ENCODE measurements at regions not wholly inside any gene's neighbourhood (a gene's known extent, or its start where the extent isn't known, plus 50 kb on each side); places are given as distances from the start of the nearest gene placed in this dataset.

GRCh38 chr3:157868196-157868595 is 238.0 kb downstream of the SHOX2 start:
- no TSS peak for BruUV-seq (replicated peaks)
- in situ Hi-C loops (cut with MboI): loop anchor here (25.0 kb wide), 1 partner anchor 444 kb away; no protein-coding TSS in a partner anchor
- FAIRE-seq: no peak

More at GRCh38 chr3:157868196-157868595, 238.0 kb downstream of the SHOX2 start:
- Histone ChIP-seq H3K9me1 (ENCODE audit: control insufficient read depth, insufficient read depth, low read length) (no peaks in the 10 kb centered on the region), H4K20me1 (replicated peaks; ENCODE audit: control insufficient read depth, insufficient read depth, low read length) (no peaks in the 10 kb centered on the region), H3K27me3 (ENCODE audit: control insufficient read depth in 2 of 2, insufficient read depth in 2 of 2, low read length in 2 of 2) (no peaks in the 10 kb centered on the region), H3K9ac (ENCODE audit: insufficient read depth in 1 of 2, low read depth in 2 of 2, low read length in 2 of 2) (no peak overlapping the region), H3K36me3 (ENCODE audit: control insufficient read depth, insufficient read depth, low read length) (no peaks in the 10 kb centered on the region), H3K4me3 (no peak overlapping the region), H3K27ac (ENCODE audit: extremely low read depth, low read depth, low read length) (no peak overlapping the region), H3K79me2 (ENCODE audit: control insufficient read depth, insufficient read depth, low read length) (no peaks in the 10 kb centered on the region), H3K9me3 (replicated peaks; ENCODE audit: control insufficient read depth, insufficient read depth, low read depth, low read length) (no peaks in the 10 kb centered on the region), H3K4me1 (replicated peaks in 1 of 2; ENCODE audit: control insufficient read depth in 2 of 2, insufficient read depth in 2 of 2, low read length in 2 of 2) (no peaks in the 10 kb centered on the region), H2AFZ (ENCODE audit: low read depth, low read length) (no peak overlapping the region), H3K4me2 (ENCODE audit: insufficient read depth, low read length) (no peak overlapping the region)
- TF ChIP-seq ZNF785 (CRISPR knock-in tag; IDR thresholded peaks at IDR 0.05) (no peak), ZNF717 (CRISPR knock-in tag; IDR thresholded peaks at IDR 0.05) (no peak), RHOXF2B (CRISPR knock-in tag; conservative IDR thresholded peaks at IDR 0.05) (no peak), ILF3 (IDR thresholded peaks at IDR 0.05; ENCODE audit: borderline replicate concordance) (no peak), FIP1L1 (IDR thresholded peaks at IDR 0.05; ENCODE audit: low read depth, low read length, poor library complexity, severe bottlenecking) (no peak), TCFL5 (CRISPR knock-in tag; conservative IDR thresholded peaks at IDR 0.05) (no peak), ZNF830 (CRISPR knock-in tag; IDR thresholded peaks at IDR 0.05) (no peak), ZNF175 (CRISPR knock-in tag; IDR thresholded peaks at IDR 0.05; ENCODE audit: low read depth) (no peak), KLF6 (CRISPR knock-in tag; IDR thresholded peaks at IDR 0.05; ENCODE audit: borderline replicate concordance) (no peak), ZBTB43 (CRISPR knock-in tag; IDR thresholded peaks at IDR 0.05) (no peak), POU5F1 (IDR thresholded peaks at IDR 0.05; ENCODE audit: borderline replicate concordance, low read depth, low read length, partially characterized antibody) (no peak), CREBBP (IDR thresholded peaks at IDR 0.05; ENCODE audit: low read depth, low read length) (no peak), U2AF2 (optimal IDR thresholded peaks at IDR 0.05; ENCODE audit: low read depth, low read length) (no peak)
- TF ChIP-seq, protein P1, sequence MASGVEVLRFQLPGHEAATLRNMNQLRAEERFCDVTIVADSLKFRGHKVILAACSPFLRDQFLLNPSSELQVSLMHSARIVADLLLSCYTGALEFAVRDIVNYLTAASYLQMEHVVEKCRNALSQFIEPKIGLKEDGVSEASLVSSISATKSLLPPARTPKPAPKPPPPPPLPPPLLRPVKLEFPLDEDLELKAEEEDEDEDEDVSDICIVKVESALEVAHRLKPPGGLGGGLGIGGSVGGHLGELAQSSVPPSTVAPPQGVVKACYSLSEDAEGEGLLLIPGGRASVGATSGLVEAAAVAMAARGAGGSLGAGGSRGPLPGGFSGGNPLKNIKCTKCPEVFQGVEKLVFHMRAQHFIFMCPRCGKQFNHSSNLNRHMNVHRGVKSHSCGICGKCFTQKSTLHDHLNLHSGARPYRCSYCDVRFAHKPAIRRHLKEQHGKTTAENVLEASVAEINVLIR (CRISPR knock-in tag; IDR thresholded peaks at IDR 0.05): no peak
- TF ChIP-seq, protein P2, sequence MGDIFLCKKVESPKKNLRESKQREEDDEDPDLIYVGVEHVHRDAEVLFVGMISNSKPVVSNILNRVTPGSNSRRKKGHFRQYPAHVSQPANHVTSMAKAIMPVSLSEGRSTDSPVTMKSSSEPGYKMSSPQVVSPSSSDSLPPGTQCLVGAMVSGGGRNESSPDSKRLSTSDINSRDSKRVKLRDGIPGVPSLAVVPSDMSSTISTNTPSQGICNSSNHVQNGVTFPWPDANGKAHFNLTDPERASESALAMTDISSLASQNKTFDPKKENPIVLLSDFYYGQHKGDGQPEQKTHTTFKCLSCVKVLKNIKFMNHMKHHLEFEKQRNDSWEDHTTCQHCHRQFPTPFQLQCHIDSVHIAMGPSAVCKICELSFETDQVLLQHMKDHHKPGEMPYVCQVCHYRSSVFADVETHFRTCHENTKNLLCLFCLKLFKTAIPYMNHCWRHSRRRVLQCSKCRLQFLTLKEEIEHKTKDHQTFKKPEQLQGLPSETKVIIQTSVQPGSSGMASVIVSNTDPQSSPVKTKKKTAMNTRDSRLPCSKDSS (IDR thresholded peaks at IDR 0.05; ENCODE audit: low read depth, partially characterized antibody): no peak
- TF ChIP-seq, protein P3, sequence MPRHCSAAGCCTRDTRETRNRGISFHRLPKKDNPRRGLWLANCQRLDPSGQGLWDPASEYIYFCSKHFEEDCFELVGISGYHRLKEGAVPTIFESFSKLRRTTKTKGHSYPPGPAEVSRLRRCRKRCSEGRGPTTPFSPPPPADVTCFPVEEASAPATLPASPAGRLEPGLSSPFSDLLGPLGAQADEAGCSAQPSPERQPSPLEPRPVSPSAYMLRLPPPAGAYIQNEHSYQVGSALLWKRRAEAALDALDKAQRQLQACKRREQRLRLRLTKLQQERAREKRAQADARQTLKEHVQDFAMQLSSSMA (CRISPR knock-in tag; IDR thresholded peaks at IDR 0.05): no peak
- ATAC-seq: no peak
- POLR2A ChIA-PET: no interaction called here
- CTCF ChIA-PET (ENCODE audit: low intra/inter-chr PET ratio): no interaction called here
- intact Hi-C loops (cut with micrococcal nuclease): loop anchor here (5.0 kb wide), 2 partner anchors 224 to 664 kb away; no protein-coding TSS in a partner anchor
- 0% methylated on average over 1 of the region's 1 CpG for WGBS (ENCODE audit: insufficient coverage, low coverage, missing lambda C conversion rate)
- no peak for DNase-seq (ENCODE audit: extremely low read depth in 1 of 4, low spot score in 3 of 4)
